HG03432 (cell line): ENCODE measurements at regions not wholly inside any gene's neighbourhood (a gene's known extent, or its start where the extent isn't known, plus 50 kb on each side); places are given as distances from the start of the nearest gene placed in this dataset.
A peak's percentile ranks its signal among the peaks of the same experiment; 100 is the strongest.
"Not testable (repeated sequence)": the region's sequence is repeated elsewhere in the genome, so short reads cannot be mapped to it uniquely, and the experiment has no call there.

Experiments
- ATAC-seq: cut with Tn5 transposase; IDR thresholded peaks from one replicate; pipeline ENCODE4 v1.9.1; 2021; ENCODE audit warnings: mild to moderate bottlenecking, moderate library complexity; ENCODE audit not compliant: unreplicated experiment

DNA sequence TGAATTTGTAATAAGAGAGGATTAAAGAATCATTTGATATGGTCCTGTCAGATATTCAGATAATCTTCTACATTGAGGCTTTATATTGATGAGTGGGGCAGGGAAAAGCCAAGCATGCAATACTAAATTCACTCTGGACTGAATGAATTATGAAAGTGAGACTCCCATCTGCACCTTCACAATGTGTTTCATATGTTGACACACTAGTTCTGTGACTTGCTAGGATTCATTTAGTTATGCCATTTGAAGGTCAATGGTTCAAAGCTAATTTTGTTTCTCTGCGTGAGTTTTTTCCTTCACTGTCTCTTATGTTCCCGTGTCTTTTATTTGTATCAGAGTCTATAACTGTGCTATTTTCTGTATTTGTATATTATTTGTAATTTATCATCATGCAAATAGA, 1332.5 kb downstream of the KCNT2 start:
- ATAC-seq: no peak

DNA sequence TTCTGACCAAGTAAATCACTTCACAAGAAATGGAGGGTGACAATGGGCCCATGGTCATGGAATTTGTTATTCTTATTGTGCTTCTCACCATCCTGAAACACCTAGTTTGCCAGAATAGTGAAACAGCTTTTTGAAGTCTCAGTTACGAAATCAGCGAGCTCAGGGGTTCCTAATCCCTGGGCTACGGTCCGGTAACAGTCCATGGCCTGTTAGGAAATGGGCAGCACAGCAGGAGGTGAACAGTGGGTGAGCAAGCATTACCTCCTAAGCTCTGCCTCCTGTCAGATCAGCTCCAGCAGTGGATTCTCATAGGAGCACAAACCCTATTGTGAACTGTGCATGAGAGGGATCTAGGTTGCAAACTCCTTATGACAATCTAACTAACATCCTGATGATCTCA, 1356.3 kb downstream of the KCNT2 start:
- no peak for ATAC-seq

DNA sequence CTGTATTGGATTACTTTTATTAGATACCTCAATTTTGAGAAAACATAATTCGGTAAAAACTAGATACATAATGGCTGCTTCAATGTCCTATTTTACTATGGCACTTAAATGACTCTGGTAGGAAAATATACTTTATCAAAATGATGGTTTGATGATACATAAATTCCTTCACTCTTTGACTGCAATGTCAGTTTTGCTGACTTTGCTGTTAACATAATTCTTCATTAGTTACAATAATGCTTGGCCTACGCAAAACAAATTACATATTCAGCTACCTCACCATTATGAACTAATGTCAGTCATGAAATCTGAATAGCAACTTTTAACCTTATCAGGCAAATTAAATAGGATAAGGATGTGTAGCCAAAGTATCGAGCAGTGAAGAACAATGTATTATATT, 1364.7 kb downstream of the KCNT2 start:
- no peak for ATAC-seq

DNA sequence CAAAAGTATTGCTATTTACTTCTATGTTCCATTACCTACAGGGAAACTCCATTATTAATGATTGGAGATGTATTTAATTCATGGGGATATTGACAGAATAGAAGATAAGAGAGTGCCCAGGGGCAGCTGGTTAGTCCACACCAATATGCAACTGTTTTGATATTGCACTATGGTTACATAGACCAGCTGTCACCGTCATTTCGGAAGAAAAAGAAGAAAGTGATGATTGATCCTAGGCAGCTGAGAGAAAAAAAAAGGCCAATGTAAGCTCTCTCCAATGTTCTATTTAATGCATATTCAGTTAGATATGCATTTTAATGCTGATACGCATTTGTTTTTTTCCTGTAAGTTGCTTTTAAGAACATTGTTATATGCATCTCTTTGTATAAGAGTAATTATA, 1367.2 kb downstream of the KCNT2 start:
- ATAC-seq: no peak

DNA sequence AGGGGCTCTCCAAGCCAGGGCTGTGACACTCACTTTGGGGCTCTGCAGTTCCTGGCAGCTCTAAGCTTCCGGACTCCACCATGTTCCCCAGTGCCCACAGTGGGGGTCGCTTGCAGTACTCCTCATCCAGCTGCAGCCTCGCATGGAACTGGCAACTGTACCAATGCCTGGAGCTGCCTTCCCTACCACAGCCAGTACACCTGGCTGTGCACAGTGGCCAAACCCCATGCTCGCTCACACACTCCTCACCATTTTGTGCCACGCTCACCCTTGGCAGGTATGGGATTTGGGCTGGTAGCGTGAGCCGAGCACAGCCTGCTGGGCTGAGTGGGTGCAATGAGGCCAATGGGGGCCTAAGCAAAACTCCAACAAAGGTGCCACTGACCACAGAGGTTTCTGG, 1369.9 kb downstream of the KCNT2 start:
- ATAC-seq: no peak

DNA sequence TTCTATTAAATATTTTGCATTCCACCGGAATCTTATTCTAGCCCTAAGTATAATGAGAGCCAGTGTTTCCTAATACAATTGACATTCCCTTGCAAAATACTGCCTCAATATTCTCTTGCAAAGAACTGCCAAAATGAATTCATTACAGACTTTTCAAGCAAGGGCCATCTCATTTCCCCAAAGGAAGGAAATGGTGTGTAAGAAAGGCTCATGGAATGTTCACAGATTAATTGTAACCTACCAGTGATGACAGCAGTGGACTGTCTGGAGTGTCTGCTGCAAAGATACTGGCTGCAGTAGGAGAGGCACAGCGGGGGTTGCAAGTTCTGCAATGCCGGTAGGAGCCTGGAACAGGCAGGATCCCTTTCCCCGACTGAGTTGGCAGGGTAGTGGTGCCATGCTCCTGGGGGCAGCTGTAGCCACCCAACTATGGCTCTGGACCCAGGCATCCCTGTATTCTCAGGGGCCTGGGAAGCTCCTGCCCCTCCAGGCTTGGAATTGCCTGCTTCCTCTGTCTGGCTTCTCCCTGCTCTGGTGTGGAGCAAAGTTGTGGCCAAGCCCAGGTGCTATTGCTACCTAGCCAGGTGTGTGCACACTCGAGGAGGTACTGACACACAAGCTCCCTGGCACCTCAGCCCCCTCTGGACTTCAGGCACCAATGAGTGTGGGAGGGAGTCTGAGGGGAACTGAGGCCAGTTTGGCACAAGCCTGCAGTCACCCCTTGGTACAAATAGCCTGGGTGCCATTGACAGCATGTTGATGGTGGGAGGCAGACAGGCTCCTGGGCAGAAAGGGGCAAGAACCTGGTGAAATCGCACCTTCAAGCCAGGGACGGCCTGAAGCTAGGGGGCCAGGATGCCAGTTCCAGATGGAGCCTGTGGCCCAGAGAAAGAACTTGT, 1371.0 kb downstream of the KCNT2 start:
- no peak for ATAC-seq

DNA sequence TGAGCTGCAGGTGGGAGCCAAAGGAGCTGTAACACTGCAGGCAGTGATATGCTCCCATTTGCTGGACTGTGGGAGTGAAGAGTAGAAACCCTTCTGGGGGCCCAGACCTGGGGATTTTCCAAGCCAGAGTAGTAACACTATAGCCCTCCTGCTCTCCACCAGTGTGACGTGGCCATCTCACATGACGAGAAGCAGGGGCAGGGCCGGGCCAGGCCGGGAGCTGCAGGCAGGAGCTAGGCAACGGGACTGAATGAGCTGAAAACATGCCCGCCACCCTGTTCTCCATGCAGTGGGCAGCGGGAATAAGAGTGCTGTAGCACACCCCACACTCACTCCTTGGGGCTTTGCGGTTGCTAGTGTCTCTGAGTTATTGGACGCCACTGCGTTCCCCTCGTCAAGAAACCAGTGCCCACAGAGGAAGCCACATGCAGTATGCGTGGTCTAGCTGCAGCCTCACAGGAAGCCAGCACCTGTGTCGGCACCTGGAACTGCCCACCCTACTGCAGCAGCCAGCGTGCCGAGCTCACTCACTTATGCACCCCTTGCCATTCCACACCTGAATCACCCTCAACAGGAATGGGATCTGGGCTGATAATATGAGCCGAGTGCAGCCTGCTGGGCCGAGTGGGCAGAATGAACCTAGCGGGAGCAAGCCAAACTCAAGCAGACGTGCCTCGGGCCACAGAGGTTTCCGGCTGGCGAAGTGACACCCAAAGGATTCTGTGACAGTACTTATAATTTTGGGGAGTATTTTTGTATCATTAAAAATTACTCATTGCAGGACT, 1389.6 kb downstream of the KCNT2 start:
- no peak for ATAC-seq

DNA sequence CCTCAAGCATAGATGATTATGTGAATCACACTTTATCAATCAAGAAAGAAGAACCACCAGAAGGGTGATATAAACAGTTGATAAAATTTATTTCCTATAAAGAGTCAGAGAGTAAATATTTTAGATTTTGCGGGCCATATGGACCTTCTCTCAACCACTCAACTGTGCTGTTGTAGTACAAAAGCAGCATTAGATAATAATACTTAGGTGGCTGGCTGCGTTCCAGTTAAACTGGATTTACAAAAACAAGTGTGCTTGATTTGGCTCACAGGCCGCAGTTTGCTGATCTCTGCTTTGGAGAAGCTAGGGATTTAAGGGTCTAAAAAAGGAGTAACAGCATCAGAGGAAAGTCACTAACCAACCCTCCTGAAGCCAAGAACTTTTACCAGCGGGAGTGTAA, 1406.0 kb downstream of the KCNT2 start:
- ATAC-seq: no peak

DNA sequence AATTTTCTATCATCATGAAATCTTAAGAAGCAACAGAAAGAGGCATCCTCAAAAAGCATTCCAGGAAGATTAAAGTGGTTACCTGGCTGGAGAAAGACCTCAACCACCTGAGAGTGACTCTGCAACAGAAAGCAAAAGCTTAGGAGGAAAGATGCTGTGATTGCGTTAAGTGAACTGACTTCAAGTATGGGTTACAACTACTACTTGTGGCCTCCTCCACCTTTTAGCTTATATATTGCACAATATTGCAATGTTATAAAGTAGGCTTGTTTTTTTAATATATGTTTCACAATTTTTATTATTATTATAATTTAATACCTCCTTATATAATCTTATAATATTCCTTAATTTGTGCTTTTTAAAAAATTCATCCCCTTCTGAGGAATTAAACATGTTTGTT, 1407.5 kb downstream of the KCNT2 start:
- ATAC-seq: no peak

DNA sequence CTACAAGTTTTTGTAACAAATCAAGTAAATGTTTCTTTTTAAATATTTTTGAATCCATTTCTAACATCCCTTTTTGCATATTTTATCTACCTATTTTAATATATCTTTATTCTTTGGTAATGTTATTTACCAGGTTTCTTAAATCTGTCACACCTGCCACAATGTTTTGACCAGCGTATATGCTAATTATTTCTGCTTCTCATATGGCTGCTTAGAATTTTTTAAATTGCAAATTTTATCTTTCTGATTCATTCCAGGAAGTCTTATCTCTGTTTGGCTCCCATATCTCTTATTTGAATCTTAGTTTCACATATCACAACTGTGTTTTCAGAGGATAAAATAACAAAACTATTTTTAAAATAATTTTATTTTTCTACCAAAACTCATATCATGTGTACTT, 1411.1 kb downstream of the KCNT2 start:
- ATAC-seq: no peak

DNA sequence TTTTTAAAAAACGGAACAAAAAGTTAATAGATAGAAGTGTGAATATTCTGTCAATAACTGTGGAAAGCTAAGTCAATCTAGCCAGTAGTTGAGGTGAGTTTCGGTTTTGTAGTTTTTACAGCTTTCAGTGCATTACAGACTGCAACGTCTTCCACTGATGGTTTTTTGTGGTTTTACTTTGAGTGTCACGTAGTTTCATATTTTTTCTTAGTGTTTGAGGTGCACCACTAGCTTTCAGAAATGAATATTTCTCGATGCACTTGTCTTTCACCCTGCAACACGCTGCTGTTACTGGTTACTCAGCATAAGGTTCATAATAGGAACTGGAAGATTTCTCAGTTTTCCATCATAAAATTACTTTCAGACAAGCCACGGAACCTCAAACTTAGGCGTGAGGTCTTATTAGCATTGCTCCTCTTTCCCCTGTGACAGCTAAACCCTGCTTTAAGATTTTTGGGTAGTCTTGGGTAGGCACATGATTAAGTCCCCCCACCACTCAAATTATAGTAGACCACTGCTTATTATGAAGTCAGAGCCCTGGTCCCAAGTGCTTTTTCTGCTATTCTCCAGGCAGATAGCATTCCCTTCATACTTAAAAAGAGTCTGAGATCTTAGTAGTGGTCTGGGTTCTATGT, 1412.7 kb downstream of the KCNT2 start:
- ATAC-seq: peak; percentile 98

DNA sequence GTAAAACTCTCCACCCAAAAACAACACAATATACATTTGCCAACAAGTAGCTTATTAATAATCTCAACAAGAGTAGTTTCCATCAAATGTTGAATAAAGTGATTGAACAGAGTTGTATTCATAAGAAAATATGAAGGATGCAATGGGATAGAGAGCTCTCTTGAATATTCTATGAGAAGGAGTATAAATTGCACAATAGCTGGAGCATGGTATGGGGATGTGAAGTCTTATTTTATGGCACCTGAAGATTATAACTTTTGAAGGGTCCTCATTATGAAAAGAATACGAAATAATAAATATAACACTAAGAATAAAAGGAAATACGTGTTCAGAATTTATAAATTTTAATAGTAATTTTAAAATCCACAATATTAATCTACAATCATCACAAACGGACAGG, 1415.1 kb downstream of the KCNT2 start:
- no peak for ATAC-seq

DNA sequence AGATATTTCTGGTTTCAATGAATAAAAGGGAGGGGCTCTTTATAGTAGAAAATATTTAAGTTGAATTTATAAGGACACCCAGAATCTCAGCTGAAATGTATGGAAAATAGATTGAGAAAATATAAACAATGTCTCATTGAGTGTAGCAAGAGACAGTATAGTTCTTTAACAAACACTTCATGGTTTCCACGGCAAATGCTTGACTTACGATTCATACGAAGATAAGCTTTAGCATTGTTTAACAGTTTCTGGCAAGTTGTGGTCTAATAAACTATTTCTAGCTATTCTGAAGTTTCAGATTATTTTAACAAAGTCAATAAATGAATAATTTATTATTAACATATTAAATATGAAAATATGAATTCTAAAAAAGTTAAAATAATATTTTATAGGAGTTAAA, 1419.4 kb downstream of the KCNT2 start:
- ATAC-seq: no peak

DNA sequence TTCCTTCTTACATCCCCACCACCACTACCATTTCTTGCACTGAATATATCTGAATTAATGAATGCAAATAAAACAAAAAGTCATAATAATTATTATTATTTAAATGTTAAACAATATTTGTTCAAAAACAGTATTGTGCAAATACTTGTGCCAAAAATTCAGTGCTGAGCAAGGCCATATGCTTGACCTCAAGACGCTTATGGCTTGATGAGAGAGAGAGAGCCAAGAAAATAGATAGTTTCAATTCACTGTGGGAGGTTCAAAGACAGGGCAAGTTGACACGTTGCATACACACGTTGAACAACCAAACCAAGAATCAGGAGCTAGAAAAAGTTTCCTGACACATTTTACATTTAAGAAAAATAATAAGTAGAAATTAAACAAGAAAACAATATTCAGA, 1421.7 kb downstream of the KCNT2 start:
- no peak for ATAC-seq

DNA sequence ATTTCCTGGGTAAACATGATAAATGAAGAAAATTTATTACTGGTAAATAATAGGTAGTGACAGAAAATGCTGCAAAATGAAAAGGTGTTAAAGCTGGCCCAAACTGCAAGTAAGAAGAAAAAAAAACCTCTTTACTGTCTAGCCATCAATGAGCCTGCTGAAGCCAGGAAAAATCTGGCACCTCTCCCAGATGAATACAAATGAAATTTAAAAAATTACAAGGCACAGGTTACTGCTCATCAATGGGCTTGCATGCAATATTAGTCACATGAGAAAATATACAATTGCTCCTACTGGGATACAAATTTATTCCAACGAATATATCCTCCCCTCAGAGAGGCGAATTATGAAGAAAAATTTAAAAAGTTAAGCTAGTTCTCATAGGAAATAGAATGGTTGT, 1422.5 kb downstream of the KCNT2 start:
- ATAC-seq: no peak

DNA sequence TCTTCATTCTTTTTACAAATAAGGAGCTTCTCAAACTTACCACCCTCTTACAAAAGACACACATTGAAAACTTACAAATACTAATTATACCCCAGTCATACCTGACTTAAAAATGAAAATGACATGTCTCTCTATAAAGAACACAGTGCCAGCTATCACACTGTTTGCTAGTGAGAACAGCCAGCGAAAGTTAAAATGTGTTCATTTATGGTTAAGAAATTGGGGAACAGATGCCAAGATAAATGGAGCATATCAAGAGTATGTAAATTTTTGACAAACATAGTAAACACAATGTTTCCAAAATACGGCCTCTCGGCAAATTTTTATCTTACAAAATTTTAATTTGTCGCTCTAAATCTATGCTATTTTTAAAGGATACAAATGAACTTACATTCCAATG, 1422.9 kb downstream of the KCNT2 start:
- no peak for ATAC-seq

DNA sequence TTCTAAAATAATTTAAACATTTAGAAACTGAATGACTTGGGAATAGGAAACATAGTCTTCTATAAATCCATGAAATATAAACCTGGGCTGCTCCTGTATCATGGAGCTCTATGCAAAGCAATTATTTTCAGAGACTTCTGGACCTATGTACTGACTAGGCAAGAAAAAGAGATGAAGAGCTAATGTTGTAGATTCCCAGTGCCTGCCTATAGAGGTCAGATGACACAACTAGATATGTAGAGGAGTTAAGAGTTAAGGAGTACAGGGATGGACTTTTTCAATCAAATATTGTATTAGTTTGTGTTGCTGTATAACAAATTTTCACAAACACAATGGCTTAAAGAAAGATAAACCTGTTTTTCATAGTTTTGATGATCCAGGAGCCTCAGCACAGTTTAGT, 1434.5 kb downstream of the KCNT2 start:
- ATAC-seq: peak; percentile 47

DNA sequence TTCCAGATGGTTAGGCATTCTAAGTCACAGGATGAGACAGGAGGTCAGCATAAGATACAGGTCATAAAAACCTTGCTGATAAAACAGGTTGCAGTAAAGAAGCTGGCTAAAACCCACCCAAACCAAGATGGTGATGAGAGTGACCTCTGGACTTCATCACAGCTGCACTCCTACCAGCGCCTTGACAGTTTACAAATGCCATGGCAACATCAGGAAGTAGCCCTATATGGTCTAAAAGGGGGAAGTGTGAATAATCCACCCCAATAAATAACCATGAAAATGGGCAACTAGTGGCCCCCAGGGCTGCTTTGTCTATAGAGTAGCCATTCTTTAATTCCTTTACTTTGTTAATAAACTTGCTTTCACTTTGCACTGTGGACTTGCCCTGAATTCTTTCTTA, 1448.4 kb downstream of the KCNT2 start:
- ATAC-seq: not testable (repeated sequence)

DNA sequence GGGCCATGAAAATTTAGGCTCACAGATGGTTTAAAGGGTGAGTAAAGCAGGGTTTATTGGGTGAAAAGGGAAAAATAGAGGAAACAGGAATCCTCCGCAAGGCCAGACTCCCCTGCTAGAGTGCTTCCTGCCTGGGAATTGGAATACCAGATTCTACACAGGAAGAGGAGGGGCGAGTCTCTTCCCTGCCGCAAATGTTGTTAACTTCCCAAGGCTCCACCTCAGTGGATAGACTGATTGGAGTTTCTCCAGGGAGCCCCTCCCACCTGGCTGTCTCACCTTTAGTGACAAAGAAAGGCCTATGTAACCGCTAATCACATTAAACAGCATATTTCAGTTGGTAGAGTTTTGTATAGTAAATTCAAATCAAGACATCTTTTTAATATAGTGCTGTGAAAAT, 1450.1 kb downstream of the KCNT2 start:
- ATAC-seq: no peak

DNA sequence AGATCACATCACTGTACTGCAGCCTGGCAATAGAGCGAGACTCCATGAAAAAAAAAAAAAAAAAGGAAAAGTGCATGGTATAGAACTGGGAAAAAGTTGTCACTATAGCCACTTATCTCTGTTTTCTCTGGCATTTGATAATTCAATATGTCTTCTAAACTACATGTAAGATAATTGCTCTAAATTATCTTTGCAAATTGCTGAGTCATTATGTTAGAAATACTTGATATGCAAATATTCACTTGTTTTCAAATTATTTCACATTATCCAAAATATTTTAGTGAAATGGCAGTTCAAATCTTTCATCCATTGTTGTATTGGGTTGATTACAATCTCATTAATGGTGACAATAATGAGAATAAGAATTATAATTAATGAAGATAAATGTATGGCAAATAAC, 1455.1 kb downstream of the KCNT2 start:
- ATAC-seq: no peak

DNA sequence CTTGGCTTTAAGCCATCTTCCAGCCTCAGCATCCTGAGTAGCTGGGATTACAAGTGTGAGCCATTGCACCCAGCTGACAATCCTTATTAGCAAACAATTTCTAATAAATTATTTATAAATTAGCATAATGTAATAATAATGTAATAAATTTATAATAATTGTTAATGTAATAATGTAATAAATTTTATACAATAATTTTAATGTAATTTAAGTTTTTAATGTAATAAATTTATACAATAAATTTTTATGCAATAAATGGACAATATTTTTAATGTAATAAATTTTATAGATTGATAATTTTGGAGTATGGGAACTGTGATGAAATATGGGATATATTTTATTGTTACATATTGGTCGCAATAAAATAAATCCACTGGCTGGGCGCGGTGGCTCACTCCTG, 1457.5 kb downstream of the KCNT2 start:
- ATAC-seq: no peak

DNA sequence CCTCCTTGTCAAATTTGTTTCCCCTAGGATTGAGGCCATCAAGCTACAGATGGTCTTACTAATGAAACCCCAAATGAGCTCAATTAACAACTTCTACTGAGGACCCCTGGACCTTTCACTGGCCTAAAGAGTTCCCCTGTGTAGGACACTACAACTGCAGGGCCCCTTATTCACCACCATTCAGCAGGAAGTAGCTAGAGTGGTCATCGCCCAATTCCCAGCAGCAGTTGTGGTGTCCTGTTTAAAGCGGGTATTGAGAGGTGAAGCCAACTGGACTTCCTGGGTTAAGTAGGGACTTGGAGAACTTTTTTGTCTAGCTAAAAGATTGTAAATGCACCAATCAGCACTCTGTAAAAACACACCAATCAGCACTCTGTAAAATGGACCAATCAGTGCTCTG, 1466.9 kb downstream of the KCNT2 start:
- ATAC-seq: no peak
